ENCODE measurements at regions not wholly inside any gene's neighbourhood (a gene's known extent, or its start where the extent isn't known, plus 50 kb on each side); places are given as distances from the start of the nearest gene placed in this dataset.
A peak's percentile ranks its signal among the peaks of the same experiment; 100 is the strongest.

DNA sequence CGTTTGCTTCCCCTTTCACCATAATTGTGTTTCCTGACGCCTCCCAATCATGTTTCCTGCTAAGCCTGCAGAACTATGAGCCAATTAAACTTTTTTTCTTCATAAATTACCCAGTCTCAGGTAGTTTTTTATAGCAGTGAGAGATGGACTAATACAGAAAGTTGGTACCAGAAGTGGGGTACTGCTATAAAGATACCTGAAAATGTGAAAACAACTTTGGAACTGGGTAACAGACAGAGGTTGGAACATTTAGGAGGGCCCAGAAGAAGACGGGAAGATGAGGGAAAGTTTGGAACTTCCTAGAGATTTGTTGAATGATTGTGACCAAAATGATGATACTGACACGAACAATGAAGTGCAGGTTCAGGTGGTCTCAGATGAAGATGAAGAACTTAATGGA, 1058.6 kb upstream of the CITED2 start:
- Histone ChIP-seq H2AK5ac (ENCODE audit: low read length) (no peak overlapping the region), H3K4me1 (ENCODE audit: control insufficient read depth, low read depth, low read length) (no peaks in the 10 kb centered on the region), H2BK120ac (ENCODE audit: low read depth, low read length) (no peak overlapping the region), H3K18ac (ENCODE audit: low read length) (no peak overlapping the region), H3K79me1 (ENCODE audit: low read length) (no peaks in the 10 kb centered on the region), H3K27ac (ENCODE audit: low read depth, low read length) (no peak overlapping the region), H3K4ac (ENCODE audit: low read depth, low read length) (no peak overlapping the region), H4K8ac (ENCODE audit: low read depth, low read length) (no peak overlapping the region), H3K23ac (ENCODE audit: low read length) (no peak overlapping the region), H2BK15ac (replicated peaks; ENCODE audit: low read depth) (no peak overlapping the region), H3K4me2 (ENCODE audit: low read length) (no peak overlapping the region), H3K27me3 (ENCODE audit: insufficient read depth, low read length, poor library complexity) (no peaks in the 10 kb centered on the region), H3K9ac (ENCODE audit: low read length) (no peak overlapping the region), H4K5ac (ENCODE audit: low read length) (no peak overlapping the region), H3K56ac (ENCODE audit: low read length) (no peak overlapping the region), H3K79me2 (ENCODE audit: control insufficient read depth, insufficient read depth, low read length) (no peaks in the 10 kb centered on the region), H3K4me3 (ENCODE audit: low read length) (no peak overlapping the region), H3K36me3 (ENCODE audit: control insufficient read depth, insufficient read depth, low read length) (no peaks in the 10 kb centered on the region), H2BK5ac (ENCODE audit: low read length) (no peak overlapping the region)
- DNase-seq: no peak
- no CpG with 5 or more reads among the region's 4 CpGs for WGBS (ENCODE audit: extremely low coverage, insufficient coverage, low lambda C conversion rate)

DNA sequence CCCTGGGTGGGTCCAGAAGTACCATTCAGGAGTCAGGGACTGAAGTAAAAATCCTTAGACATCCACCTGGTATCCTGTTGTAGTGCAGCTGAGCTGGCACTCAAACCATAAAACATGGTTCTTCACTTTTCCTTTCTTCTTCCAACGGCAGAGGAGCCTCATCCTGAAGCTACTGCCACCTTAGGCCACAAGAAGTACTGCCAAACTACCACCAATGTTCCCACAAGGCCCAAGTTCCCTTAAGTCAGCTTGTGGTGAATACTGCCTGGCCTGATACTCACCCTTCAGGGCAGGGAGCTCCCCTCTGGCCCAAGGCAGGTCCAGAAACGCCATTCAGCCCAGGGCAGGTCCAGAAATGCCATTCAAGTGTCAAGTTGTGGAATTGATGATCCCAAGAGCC, 1053.4 kb upstream of the CITED2 start:
- H3K56ac ChIP-seq (ENCODE audit: low read length): no peak overlapping the region
- no peak overlapping the region for H4K8ac ChIP-seq (ENCODE audit: low read depth, low read length)
- H3K4me1 ChIP-seq (ENCODE audit: control insufficient read depth, low read depth, low read length): no peaks in the 10 kb centered on the region
- peak; percentile 25 for DNase-seq
- no peak overlapping the region for H2AK5ac ChIP-seq (ENCODE audit: low read length)
- no peak overlapping the region for H4K5ac ChIP-seq (ENCODE audit: low read length)
- no peak overlapping the region for H3K4me2 ChIP-seq (ENCODE audit: low read length)
- no peak overlapping the region for H2BK5ac ChIP-seq (ENCODE audit: low read length)
- no peak overlapping the region for H3K18ac ChIP-seq (ENCODE audit: low read length)
- no peak overlapping the region for H3K4ac ChIP-seq (ENCODE audit: low read depth, low read length)
- H3K4me3 ChIP-seq (ENCODE audit: low read length): no peak overlapping the region
- H3K9ac ChIP-seq (ENCODE audit: low read length): no peak overlapping the region
- WGBS (ENCODE audit: extremely low coverage, insufficient coverage, low lambda C conversion rate): no CpG with 5 or more reads among the region's 2 CpGs
- no peak overlapping the region for H3K27ac ChIP-seq (ENCODE audit: low read depth, low read length)
- H2BK120ac ChIP-seq (ENCODE audit: low read depth, low read length): no peak overlapping the region
- no peaks in the 10 kb centered on the region for H3K27me3 ChIP-seq (ENCODE audit: insufficient read depth, low read length, poor library complexity)
- no peaks in the 10 kb centered on the region for H3K36me3 ChIP-seq (ENCODE audit: control insufficient read depth, insufficient read depth, low read length)
- no peak overlapping the region for H3K23ac ChIP-seq (ENCODE audit: low read length)
- H2BK15ac ChIP-seq (replicated peaks; ENCODE audit: low read depth): no peak overlapping the region
- H3K79me1 ChIP-seq (ENCODE audit: low read length): no peaks in the 10 kb centered on the region
- H3K79me2 ChIP-seq (ENCODE audit: control insufficient read depth, insufficient read depth, low read length): no peaks in the 10 kb centered on the region

DNA sequence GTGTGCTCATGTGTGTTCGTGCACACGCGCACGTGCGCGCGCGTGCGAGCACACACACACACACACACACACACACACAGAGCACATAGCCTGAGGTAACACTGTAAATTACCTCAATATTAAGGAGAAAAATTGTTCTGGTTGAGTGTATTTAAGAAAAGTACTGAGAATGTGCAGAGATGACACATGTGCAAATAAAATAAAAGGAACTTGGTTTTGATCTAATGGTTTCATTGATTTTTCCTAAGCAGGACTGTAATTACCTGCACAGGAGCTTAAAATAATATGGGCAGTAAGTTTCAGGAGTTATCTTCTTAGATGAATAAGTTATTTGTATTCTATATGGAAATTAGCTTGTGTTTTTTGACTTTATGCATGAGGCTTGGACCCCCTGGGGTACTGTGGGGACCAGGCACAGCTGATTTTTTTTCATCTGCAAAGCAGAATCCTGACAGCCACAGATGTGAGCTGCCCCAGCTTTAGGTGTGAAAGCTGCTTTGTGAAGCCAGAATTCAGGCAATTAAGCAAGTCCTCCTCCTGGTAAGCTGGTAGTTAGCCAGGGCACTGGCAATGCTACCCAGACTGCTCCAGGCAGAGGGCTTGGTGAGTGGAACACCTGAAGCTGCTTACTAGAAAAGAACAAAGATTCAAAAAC, 1040.6 kb upstream of the CITED2 start:
- Histone ChIP-seq H3K4ac (ENCODE audit: low read depth, low read length) (no peak overlapping the region), H4K8ac (ENCODE audit: low read depth, low read length) (no peak overlapping the region), H2AK5ac (ENCODE audit: low read length) (no peak overlapping the region), H3K36me3 (ENCODE audit: control insufficient read depth, insufficient read depth, low read length) (no peaks in the 10 kb centered on the region), H2BK15ac (replicated peaks; ENCODE audit: low read depth) (no peak overlapping the region), H3K27me3 (ENCODE audit: insufficient read depth, low read length, poor library complexity) (no peaks in the 10 kb centered on the region), H3K9ac (ENCODE audit: low read length) (no peak overlapping the region), H3K79me2 (ENCODE audit: control insufficient read depth, insufficient read depth, low read length) (no peaks in the 10 kb centered on the region), H3K4me3 (ENCODE audit: low read length) (no peak overlapping the region), H3K4me1 (ENCODE audit: control insufficient read depth, low read depth, low read length) (no peaks in the 10 kb centered on the region), H3K56ac (ENCODE audit: low read length) (no peak overlapping the region), H3K79me1 (ENCODE audit: low read length) (no peaks in the 10 kb centered on the region), H2BK120ac (ENCODE audit: low read depth, low read length) (no peak overlapping the region), H2BK5ac (ENCODE audit: low read length) (no peak overlapping the region), H3K4me2 (ENCODE audit: low read length) (no peak overlapping the region), H3K23ac (ENCODE audit: low read length) (no peak overlapping the region), H3K27ac (ENCODE audit: low read depth, low read length) (no peak overlapping the region), H4K5ac (ENCODE audit: low read length) (no peak overlapping the region), H3K18ac (ENCODE audit: low read length) (no peak overlapping the region)
- no CpG with 5 or more reads among the region's 9 CpGs for WGBS (ENCODE audit: extremely low coverage, insufficient coverage, low lambda C conversion rate)
- DNase-seq: peak; percentile 45

DNA sequence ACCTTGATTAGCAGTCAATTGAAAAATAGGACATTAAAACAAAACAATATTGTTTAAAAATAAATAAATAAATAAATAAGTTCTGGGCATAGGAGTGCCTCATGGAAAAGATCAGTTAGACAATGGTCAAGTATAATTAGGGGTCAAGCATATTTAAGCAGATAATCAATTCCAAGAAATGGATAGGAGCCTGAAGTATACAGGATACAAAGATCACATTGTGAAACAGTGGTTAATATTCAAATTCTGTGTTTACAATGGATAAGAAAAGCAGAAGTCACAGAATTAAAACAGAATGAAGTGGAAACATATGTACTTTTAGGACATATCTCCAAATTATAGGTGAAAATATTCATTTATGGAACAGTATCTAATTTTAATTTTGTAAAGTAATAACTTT, 1028.6 kb upstream of the CITED2 start:
- no peak overlapping the region for H4K5ac ChIP-seq (ENCODE audit: low read length)
- H2BK5ac ChIP-seq (ENCODE audit: low read length): no peak overlapping the region
- H3K27ac ChIP-seq (ENCODE audit: low read depth, low read length): no peak overlapping the region
- no peaks in the 10 kb centered on the region for H3K79me1 ChIP-seq (ENCODE audit: low read length)
- H2BK120ac ChIP-seq (ENCODE audit: low read depth, low read length): no peak overlapping the region
- H3K18ac ChIP-seq (ENCODE audit: low read length): no peak overlapping the region
- no peak overlapping the region for H3K4me3 ChIP-seq (ENCODE audit: low read length)
- H3K79me2 ChIP-seq (ENCODE audit: control insufficient read depth, insufficient read depth, low read length): no peaks in the 10 kb centered on the region
- no peaks in the 10 kb centered on the region for H3K27me3 ChIP-seq (ENCODE audit: insufficient read depth, low read length, poor library complexity)
- no peak overlapping the region for H3K4me2 ChIP-seq (ENCODE audit: low read length)
- no peaks in the 10 kb centered on the region for H3K36me3 ChIP-seq (ENCODE audit: control insufficient read depth, insufficient read depth, low read length)
- no peak overlapping the region for H3K9ac ChIP-seq (ENCODE audit: low read length)
- H3K56ac ChIP-seq (ENCODE audit: low read length): no peak overlapping the region
- H3K4ac ChIP-seq (ENCODE audit: low read depth, low read length): no peak overlapping the region
- H4K8ac ChIP-seq (ENCODE audit: low read depth, low read length): no peak overlapping the region
- no peak overlapping the region for H2AK5ac ChIP-seq (ENCODE audit: low read length)
- no peak overlapping the region for H3K23ac ChIP-seq (ENCODE audit: low read length)
- H2BK15ac ChIP-seq (replicated peaks; ENCODE audit: low read depth): no peak overlapping the region
- no peak for DNase-seq
- no peaks in the 10 kb centered on the region for H3K4me1 ChIP-seq (ENCODE audit: control insufficient read depth, low read depth, low read length)

DNA sequence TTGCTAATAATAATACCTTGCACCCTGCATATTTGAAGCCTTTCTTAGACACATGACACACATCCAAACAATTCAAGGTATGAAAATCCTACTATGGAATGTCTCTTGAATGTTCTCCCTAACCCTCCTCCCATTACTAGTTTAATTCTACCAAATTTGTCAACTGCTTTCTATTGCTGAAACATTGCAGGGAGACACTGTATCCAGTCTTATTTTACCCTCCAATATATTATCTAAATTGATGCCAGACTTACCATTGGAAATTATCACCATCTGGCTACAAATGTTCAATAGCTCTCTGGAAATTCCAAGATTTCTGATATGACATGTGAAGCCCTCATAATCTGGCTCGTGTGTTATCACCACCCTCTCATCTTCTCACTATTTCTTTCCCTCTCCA, 1027.3 kb upstream of the CITED2 start:
- no peak overlapping the region for H2BK5ac ChIP-seq (ENCODE audit: low read length)

GRCh38 chr6:140398076-140398475, 1023.6 kb upstream of the CITED2 start:
- H3K56ac ChIP-seq (ENCODE audit: low read length): no peak overlapping the region
- H3K4ac ChIP-seq (ENCODE audit: low read depth, low read length): no peak overlapping the region
- H3K79me2 ChIP-seq (ENCODE audit: control insufficient read depth, insufficient read depth, low read length): no peaks in the 10 kb centered on the region
- no peaks in the 10 kb centered on the region for H3K36me3 ChIP-seq (ENCODE audit: control insufficient read depth, insufficient read depth, low read length)
- DNase-seq: no peak
- H3K79me1 ChIP-seq (ENCODE audit: low read length): no peaks in the 10 kb centered on the region
- H2AK5ac ChIP-seq (ENCODE audit: low read length): no peak overlapping the region
- no peak overlapping the region for H3K9ac ChIP-seq (ENCODE audit: low read length)
- H3K4me1 ChIP-seq (ENCODE audit: control insufficient read depth, low read depth, low read length): no peaks in the 10 kb centered on the region
- H4K5ac ChIP-seq (ENCODE audit: low read length): no peak overlapping the region
- H3K18ac ChIP-seq (ENCODE audit: low read length): no peak overlapping the region
- H4K8ac ChIP-seq (ENCODE audit: low read depth, low read length): no peak overlapping the region
- H3K23ac ChIP-seq (ENCODE audit: low read length): no peak overlapping the region
- no peak overlapping the region for H2BK15ac ChIP-seq (replicated peaks; ENCODE audit: low read depth)
- no peak overlapping the region for H3K4me2 ChIP-seq (ENCODE audit: low read length)
- no peak overlapping the region for H3K4me3 ChIP-seq (ENCODE audit: low read length)
- H2BK5ac ChIP-seq (ENCODE audit: low read length): no peak overlapping the region
- H3K27me3 ChIP-seq (ENCODE audit: insufficient read depth, low read length, poor library complexity): no peaks in the 10 kb centered on the region
- no peak overlapping the region for H2BK120ac ChIP-seq (ENCODE audit: low read depth, low read length)
- H3K27ac ChIP-seq (ENCODE audit: low read depth, low read length): no peak overlapping the region

More for the DNA sequence above, 1027.3 kb upstream of the CITED2 start:
- Histone ChIP-seq H3K18ac (ENCODE audit: low read length) (no peak overlapping the region), H3K23ac (ENCODE audit: low read length) (no peak overlapping the region), H3K9ac (ENCODE audit: low read length) (no peak overlapping the region), H3K4me2 (ENCODE audit: low read length) (no peak overlapping the region), H3K27ac (ENCODE audit: low read depth, low read length) (no peak overlapping the region), H3K56ac (ENCODE audit: low read length) (no peak overlapping the region), H4K8ac (ENCODE audit: low read depth, low read length) (no peak overlapping the region), H4K5ac (ENCODE audit: low read length) (no peak overlapping the region), H3K79me1 (ENCODE audit: low read length) (no peaks in the 10 kb centered on the region), H3K4ac (ENCODE audit: low read depth, low read length) (no peak overlapping the region), H3K4me1 (ENCODE audit: control insufficient read depth, low read depth, low read length) (no peaks in the 10 kb centered on the region), H2BK15ac (replicated peaks; ENCODE audit: low read depth) (no peak overlapping the region), H3K4me3 (ENCODE audit: low read length) (no peak overlapping the region), H3K36me3 (ENCODE audit: control insufficient read depth, insufficient read depth, low read length) (no peaks in the 10 kb centered on the region), H2BK120ac (ENCODE audit: low read depth, low read length) (no peak overlapping the region), H3K27me3 (ENCODE audit: insufficient read depth, low read length, poor library complexity) (no peaks in the 10 kb centered on the region), H3K79me2 (ENCODE audit: control insufficient read depth, insufficient read depth, low read length) (no peaks in the 10 kb centered on the region), H2AK5ac (ENCODE audit: low read length) (no peak overlapping the region)
- no peak for DNase-seq
- no CpG with 5 or more reads among the region's 1 CpG for WGBS (ENCODE audit: extremely low coverage, insufficient coverage, low lambda C conversion rate)

Data from mesendoderm (in vitro differentiated cells).